DND-41 (cell line): ENCODE measurements at regions not wholly inside any gene's neighbourhood (a gene's known extent, or its start where the extent isn't known, plus 50 kb on each side); places are given as distances from the start of the nearest gene placed in this dataset.

Source experiments
- CTCF ChIP-seq: IDR thresholded peaks from 2 replicates; pipeline ENCODE4 v1.5.1; 2012; ENCODE audit warnings: borderline replicate concordance, low read length, moderate library complexity, mild to moderate bottlenecking; ENCODE audit not compliant: poor library complexity, severe bottlenecking; ENCODE audit errors: extremely low read depth
- EZH2 ChIP-seq: IDR thresholded peaks from 3 replicates; pipeline ENCODE4 v1.6.1; 2012; ENCODE audit warnings: borderline replicate concordance, low read depth, mild to moderate bottlenecking, moderate library complexity, low read length, inconsistent platforms; ENCODE audit not compliant: severe bottlenecking

GRCh38 chr19:5265260-5265659, 75.4 kb downstream of the PTPRS start:
- TF ChIP-seq CTCF (no peak), EZH2 (no peak)
